Suprapubic skin (tissue), 4 donors: ENCODE measurements at regions not wholly inside any gene's neighbourhood (a gene's known extent, or its start where the extent isn't known, plus 50 kb on each side); places are given as distances from the start of the nearest gene placed in this dataset.
"Not testable (repeated sequence)": the region's sequence is repeated elsewhere in the genome, so short reads cannot be mapped to it uniquely, and the experiment has no call there.

Experiments
- CTCF ChIP-seq, 2 donors: fragments of 200-600 bp in 1 of 2; fragments of 450-650 bp in 1 of 2; sonication (generic) in 1 of 2; IDR thresholded peaks; one replicate each; pipeline ENCODE4 v1.5.1; 2016 to 2019; ENCODE audit warnings: antibody characterized with exemption in 2 of 2, mild to moderate bottlenecking in 1 of 2, moderate library complexity in 1 of 2
- POLR2A ChIP-seq, 2 donors: fragments of 450-650 bp; IDR thresholded peaks; one replicate each; pipeline ENCODE4 v1.6.1; 2017; ENCODE audit warnings: antibody characterized with exemption in 2 of 2, mild to moderate bottlenecking in 2 of 2, moderate library complexity in 2 of 2
- POLR2AphosphoS5 ChIP-seq, 3 donors: sonication (generic); formaldehyde crosslinking; IDR thresholded peaks; one replicate each; pipeline ENCODE4 v1.6.1; 2017; ENCODE audit warnings: antibody characterized with exemption in 3 of 3

- not testable (repeated sequence) for TF ChIP-seq POLR2AphosphoS5, CTCF, POLR2A (IDR thresholded peaks at IDR 0.05)
Measured at GRCh38 chr15:20153528-20153927, 388.1 kb downstream of the GOLGA6L6 start.
